NB4 (cell line): ENCODE measurements at regions not wholly inside any gene's neighbourhood (a gene's known extent, or its start where the extent isn't known, plus 50 kb on each side); places are given as distances from the start of the nearest gene placed in this dataset.

Source experiments
- MYC ChIP-seq: IDR thresholded peaks from 2 replicates; pipeline ENCODE4 v1.6.1; 2011; ENCODE audit warnings: low read depth, low read length
- POLR2A ChIP-seq: IDR thresholded peaks from 2 replicates; pipeline ENCODE4 v1.6.1; 2011; ENCODE audit warnings: mild to moderate bottlenecking; ENCODE audit not compliant: insufficient read length; ENCODE audit errors: extremely low read depth
- TF ChIP-seq, protein P1 (sequence below): IDR thresholded peaks from one replicate; pipeline ENCODE4 v1.5.1; 2012; ENCODE audit warnings: low read depth, low read length

- TF ChIP-seq, protein P1, sequence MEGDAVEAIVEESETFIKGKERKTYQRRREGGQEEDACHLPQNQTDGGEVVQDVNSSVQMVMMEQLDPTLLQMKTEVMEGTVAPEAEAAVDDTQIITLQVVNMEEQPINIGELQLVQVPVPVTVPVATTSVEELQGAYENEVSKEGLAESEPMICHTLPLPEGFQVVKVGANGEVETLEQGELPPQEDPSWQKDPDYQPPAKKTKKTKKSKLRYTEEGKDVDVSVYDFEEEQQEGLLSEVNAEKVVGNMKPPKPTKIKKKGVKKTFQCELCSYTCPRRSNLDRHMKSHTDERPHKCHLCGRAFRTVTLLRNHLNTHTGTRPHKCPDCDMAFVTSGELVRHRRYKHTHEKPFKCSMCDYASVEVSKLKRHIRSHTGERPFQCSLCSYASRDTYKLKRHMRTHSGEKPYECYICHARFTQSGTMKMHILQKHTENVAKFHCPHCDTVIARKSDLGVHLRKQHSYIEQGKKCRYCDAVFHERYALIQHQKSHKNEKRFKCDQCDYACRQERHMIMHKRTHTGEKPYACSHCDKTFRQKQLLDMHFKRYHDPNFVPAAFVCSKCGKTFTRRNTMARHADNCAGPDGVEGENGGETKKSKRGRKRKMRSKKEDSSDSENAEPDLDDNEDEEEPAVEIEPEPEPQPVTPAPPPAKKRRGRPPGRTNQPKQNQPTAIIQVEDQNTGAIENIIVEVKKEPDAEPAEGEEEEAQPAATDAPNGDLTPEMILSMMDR: no peak
- TF ChIP-seq POLR2A: no peak
- no peak for TF ChIP-seq MYC
Observed at GRCh38 chr16:65308506-65308905, 186.6 kb upstream of the CDH11 start.
